ENCODE measurements at regions not wholly inside any gene's neighbourhood (a gene's known extent, or its start where the extent isn't known, plus 50 kb on each side); places are given as distances from the start of the nearest gene placed in this dataset.

- no peaks in the 10 kb centered on the region for H3K36me3 Mint-ChIP-seq (ENCODE audit: low read depth)
- H3K4me3 Mint-ChIP-seq, result no peak overlapping the region
- H3K9me3 Mint-ChIP-seq, result no peaks in the 10 kb centered on the region
- ChIA-PET CTCF (interaction anchor here (1.2 to 3.9 kb wide), 2 partner anchors 9 to 151 kb away, joined by 3 to 17 read pairs; no protein-coding TSS in a partner anchor), POLR2A (interaction anchor here (0.7 kb wide), 1 partner anchor 772 kb away, joined by 3 read pairs; no protein-coding TSS in a partner anchor)
- intact Hi-C loops (cut with micrococcal nuclease), result loop anchor here (10.0 kb wide), 1 partner anchor 179 kb away; no protein-coding TSS in a partner anchor
- no peak for ATAC-seq
- no peak for TF ChIP-seq CTCF (IDR thresholded peaks at IDR 0.05)
- peaks cover under 1% of the 10 kb centered on the region for H3K27me3 Mint-ChIP-seq
- no peaks in the 10 kb centered on the region for H3K4me1 Mint-ChIP-seq (ENCODE audit: low read depth)
- no peak for DNase-seq
- H3K27ac Mint-ChIP-seq, result no peak overlapping the region
These were observed 412.8 kb upstream of the TGFBR2 start for GRCh38 chr3:30193625-30194044.

GRCh38 chr3:30195352-30195751, 411.0 kb upstream of the TGFBR2 start:
- no peaks in the 10 kb centered on the region for H3K4me1 Mint-ChIP-seq (ENCODE audit: low read depth)
- no peak for ATAC-seq
- ChIA-PET POLR2A (no interaction called here), CTCF (interaction anchor here (1.1 to 4.8 kb wide), 3 partner anchors 68 to 183 kb away, joined by 3 to 84 read pairs (median 4); no protein-coding TSS in a partner anchor)
- no peak for TF ChIP-seq CTCF (IDR thresholded peaks at IDR 0.05)
- H3K27ac Mint-ChIP-seq, result no peak overlapping the region
- H3K36me3 Mint-ChIP-seq (ENCODE audit: low read depth), result no peaks in the 10 kb centered on the region
- no peaks in the 10 kb centered on the region for H3K9me3 Mint-ChIP-seq
- H3K27me3 Mint-ChIP-seq, result no peaks in the 10 kb centered on the region
- intact Hi-C loops (cut with micrococcal nuclease), result loop anchor here (10.0 kb wide), 1 partner anchor 181 kb away; no protein-coding TSS in a partner anchor
- DNase-seq, result no peak
- no peak overlapping the region for H3K4me3 Mint-ChIP-seq

- Mint-ChIP-seq H3K4me1 (ENCODE audit: low read depth) (no peaks in the 10 kb centered on the region), H3K27me3 (no peaks in the 10 kb centered on the region), H3K36me3 (ENCODE audit: low read depth) (no peaks in the 10 kb centered on the region), H3K9me3 (no peaks in the 10 kb centered on the region), H3K27ac (no peak overlapping the region), H3K4me3 (no peak overlapping the region)
- DNase-seq (no peak), ATAC-seq (no peak)
- intact Hi-C loops (cut with micrococcal nuclease), result loop anchor here (2.0 to 10.0 kb wide), 3 partner anchors 85 to 183 kb away; no protein-coding TSS in a partner anchor
- ChIA-PET CTCF (interaction anchor here (0.7 to 4.8 kb wide), 40 partner anchors 8 to 559 kb away, joined by 3 to 84 read pairs (median 6); no protein-coding TSS in a partner anchor), POLR2A (interaction anchor here (0.6 kb wide), 1 partner anchor 305 kb away, joined by 3 read pairs; no protein-coding TSS in a partner anchor)
- TF ChIP-seq CTCF (IDR thresholded peaks at IDR 0.05), result no peak
These were observed 408.2 kb upstream of the TGFBR2 start for GRCh38 chr3:30198162-30198561.

- POLR2A ChIA-PET, result no interaction called here
- no peak for ATAC-seq
- H3K27me3 Mint-ChIP-seq, result no peaks in the 10 kb centered on the region
These were observed 407.2 kb upstream of the TGFBR2 start for GRCh38 chr3:30199096-30199759.

More at GRCh38 chr3:30199096-30199759, 407.2 kb upstream of the TGFBR2 start:
- H3K36me3 Mint-ChIP-seq (ENCODE audit: low read depth), result no peaks in the 10 kb centered on the region
- no peaks in the 10 kb centered on the region for H3K4me1 Mint-ChIP-seq (ENCODE audit: low read depth)
- peak; percentile 92 for TF ChIP-seq CTCF (IDR thresholded peaks at IDR 0.05)
- peak; percentile 84 for DNase-seq
- CTCF ChIA-PET, result interaction anchor here (0.5 to 4.8 kb wide), 56 partner anchors 8 to 558 kb away, joined by 3 to 84 read pairs (median 5); no protein-coding TSS in a partner anchor
- no peak overlapping the region for H3K27ac Mint-ChIP-seq
- H3K4me3 Mint-ChIP-seq, result no peak overlapping the region
- H3K9me3 Mint-ChIP-seq, result no peaks in the 10 kb centered on the region
- intact Hi-C loops (cut with micrococcal nuclease), result loop anchor here (2.0 to 10.0 kb wide), 3 partner anchors 86 to 184 kb away; no protein-coding TSS in a partner anchor

All from activated CD8-positive, alpha-beta T cell treated with anti-CD3 and anti-CD28 coated beads for 36 hours (primary cell).